Testis (tissue), 2 donors: ENCODE measurements at regions not wholly inside any gene's neighbourhood (a gene's known extent, or its start where the extent isn't known, plus 50 kb on each side); places are given as distances from the start of the nearest gene placed in this dataset.

ENCODE experiments used
- CTCF ChIP-seq, 3 experiments: fragments of 450-650 bp in 2 of 3; fragments of 200-600 bp in 1 of 3; sonication (generic) in 1 of 3; IDR thresholded peaks; one replicate each; pipeline ENCODE4 v1.5.1; 2016 to 2019; ENCODE audit warnings: antibody characterized with exemption in 3 of 3, mild to moderate bottlenecking in 2 of 3, moderate library complexity in 1 of 3
- POLR2A ChIP-seq: fragments of 450-650 bp; IDR thresholded peaks from one replicate; pipeline ENCODE4 v1.6.1; 2017; ENCODE audit warnings: antibody characterized with exemption, mild to moderate bottlenecking, moderate library complexity

- TF ChIP-seq CTCF (IDR thresholded peaks at IDR 0.05): no peak
- no peak for TF ChIP-seq POLR2A
These were observed 226.9 kb downstream of the VAPA start for GRCh38 chr18:10140461-10141282.
